GM19397 (cell line): ENCODE measurements at regions not wholly inside any gene's neighbourhood (a gene's known extent, or its start where the extent isn't known, plus 50 kb on each side); places are given as distances from the start of the nearest gene placed in this dataset.
A peak's percentile ranks its signal among the peaks of the same experiment; 100 is the strongest.

Experiments used
- ATAC-seq: cut with Tn5 transposase; IDR thresholded peaks from one replicate; pipeline ENCODE4 v1.9.1; 2021; ENCODE audit warnings: mild to moderate bottlenecking, moderate library complexity; ENCODE audit not compliant: unreplicated experiment

- no peak for ATAC-seq
Measured at GRCh38 chr9:78781681-78782080, 484.8 kb downstream of the PSAT1 start.

GRCh38 chr9:78782234-78782633 is 485.3 kb downstream of the PSAT1 start:
- no peak for ATAC-seq

- no peak for ATAC-seq
Measured at GRCh38 chr9:78782858-78783257, 485.9 kb downstream of the PSAT1 start.

- ATAC-seq = no peak
Measured at GRCh38 chr9:78783743-78784142, 486.8 kb downstream of the PSAT1 start.

GRCh38 chr9:78786794-78787193 is 489.9 kb downstream of the PSAT1 start:
- no peak for ATAC-seq

GRCh38 chr9:78788101-78788500 is 491.2 kb downstream of the PSAT1 start:
- no peak for ATAC-seq

- no peak for ATAC-seq
Measured at GRCh38 chr9:78791779-78792178, 494.9 kb downstream of the PSAT1 start.

- ATAC-seq = no peak
Measured at GRCh38 chr9:78792745-78793144, 495.8 kb downstream of the PSAT1 start.

GRCh38 chr9:78805771-78806170 is 508.8 kb downstream of the PSAT1 start:
- ATAC-seq = no peak

- ATAC-seq = no peak
Measured at GRCh38 chr9:78806492-78807160, 509.7 kb downstream of the PSAT1 start.

- ATAC-seq = no peak
Measured at GRCh38 chr9:78807286-78807685, 510.4 kb downstream of the PSAT1 start.

- ATAC-seq = no peak
Measured at GRCh38 chr9:78808048-78808447, 511.1 kb downstream of the PSAT1 start.

GRCh38 chr9:78811622-78812276 is 514.8 kb downstream of the PSAT1 start:
- ATAC-seq = no peak

- no peak for ATAC-seq
Measured at GRCh38 chr9:78812665-78813064, 515.7 kb downstream of the PSAT1 start.

GRCh38 chr9:78813602-78814180 is 516.8 kb downstream of the PSAT1 start:
- no peak for ATAC-seq

- ATAC-seq = peak; percentile 81
Measured at GRCh38 chr9:78821126-78821822, 524.3 kb downstream of the PSAT1 start.

- ATAC-seq = no peak
Measured at GRCh38 chr9:78826527-78826926, 529.6 kb downstream of the PSAT1 start.

- ATAC-seq = no peak
Measured at GRCh38 chr9:78828521-78828920, 531.6 kb downstream of the PSAT1 start.

- no peak for ATAC-seq
Measured at GRCh38 chr9:78830301-78830700, 533.4 kb downstream of the PSAT1 start.

GRCh38 chr9:78831726-78832125 is 534.8 kb downstream of the PSAT1 start:
- ATAC-seq = no peak

GRCh38 chr9:78835928-78836450 is 539.1 kb downstream of the PSAT1 start:
- no peak for ATAC-seq

- ATAC-seq = no peak
Measured at GRCh38 chr9:78839252-78839651, 542.3 kb downstream of the PSAT1 start.
